K562 (cell line): ENCODE measurements at regions not wholly inside any gene's neighbourhood (a gene's known extent, or its start where the extent isn't known, plus 50 kb on each side); places are given as distances from the start of the nearest gene placed in this dataset.

Source experiments
- CBX8 ChIP-seq: fragments of 200-600 bp; sonication (generic); IDR thresholded peaks from 2 replicates; pipeline ENCODE4 v1.6.1; 2012; ENCODE audit warnings: borderline replicate concordance, mixed run types, low read depth, mild to moderate bottlenecking, moderate library complexity, mixed read lengths, low read length, control low read depth, inconsistent platforms; ENCODE audit not compliant: poor library complexity, severe bottlenecking; ENCODE audit errors: extremely low read depth
- CREB1 ChIP-seq, 2 experiments: sonication (generic) in 1 of 2; formaldehyde crosslinking in 1 of 2; IDR thresholded peaks; 2 replicates each; pipeline versions ENCODE4 v1.6.1 to v1.8.0; 2012 to 2022; ENCODE audit warnings: inconsistent platforms in 1 of 2, mild to moderate bottlenecking in 1 of 2, missing genetic modification reagents in 1 of 2, moderate library complexity in 1 of 2
- CTBP1 ChIP-seq: fragments of 450-650 bp; IDR thresholded peaks from 2 replicates; pipeline ENCODE4 v1.6.1; 2016; ENCODE audit warnings: borderline replicate concordance
- CTCF ChIP-seq, 3 experiments: IDR thresholded peaks in 2 of 3; conservative IDR thresholded peaks in 1 of 3; 2 replicates each; pipeline ENCODE4 v1.5.1; 2011 to 2012; ENCODE audit warnings: low read length in 3 of 3, mild to moderate bottlenecking in 3 of 3, control low read depth in 2 of 3, improper control_type of control experiment in 1 of 3, inconsistent platforms in 1 of 3, low read depth in 1 of 3, mixed read lengths in 1 of 3, moderate library complexity in 1 of 3; ENCODE audit not compliant: insufficient read depth in 2 of 3
- E2F8 ChIP-seq: fragments of 450-650 bp; IDR thresholded peaks from 2 replicates; pipeline ENCODE4 v1.7.1; 2018; ENCODE audit warnings: mild to moderate bottlenecking, low read depth; ENCODE audit not compliant: partially characterized antibody
- ESRRA ChIP-seq: fragments of 450-650 bp; IDR thresholded peaks from 2 replicates; pipeline ENCODE4 v1.6.1; 2014; ENCODE audit warnings: low read depth, mild to moderate bottlenecking, moderate library complexity, borderline replicate concordance
- EZH2 ChIP-seq: IDR thresholded peaks from 2 replicates; pipeline ENCODE4 v1.6.1; 2012; ENCODE audit warnings: low read depth, mild to moderate bottlenecking, inconsistent platforms, low read length, borderline replicate concordance
- NFRKB ChIP-seq: fragments of 450-650 bp; IDR thresholded peaks from 2 replicates; pipeline ENCODE4 v1.6.1; 2016; ENCODE audit warnings: low read depth
- POLR2AphosphoS5 ChIP-seq: IDR thresholded peaks from 2 replicates; pipeline ENCODE4 v1.6.1; 2011; ENCODE audit warnings: mild to moderate bottlenecking, low read depth, low read length, moderate library complexity; ENCODE audit not compliant: control insufficient read depth, insufficient read depth
- RAD21 ChIP-seq, 2 experiments: fragments of 250-450 bp in 1 of 2; fragments of 450-650 bp in 1 of 2; sonication (Bioruptor Pico) in 1 of 2; formaldehyde crosslinking in 1 of 2; IDR thresholded peaks in 1 of 2; conservative IDR thresholded peaks in 1 of 2; 2 replicates each; pipeline versions ENCODE4 v1.4.0 to v1.8.0; 2020 to 2022; ENCODE audit warnings: mild to moderate bottlenecking in 2 of 2, moderate library complexity in 1 of 2
- TRIM24 ChIP-seq, 2 experiments: fragments of 450-650 bp; IDR thresholded peaks; 2 replicates each; pipeline ENCODE4 v1.6.1; 2016
- YY1 ChIP-seq, 3 experiments: IDR thresholded peaks; 2 replicates each; pipeline ENCODE4 v1.6.1; 2011; ENCODE audit warnings: low read length in 2 of 3, mild to moderate bottlenecking in 2 of 3, moderate library complexity in 2 of 3, borderline replicate concordance in 1 of 3, control low read depth in 1 of 3, low read depth in 1 of 3; ENCODE audit not compliant: insufficient read depth in 3 of 3, insufficient replicate concordance in 2 of 3, control insufficient read depth in 1 of 3, insufficient read length in 1 of 3; ENCODE audit errors: extremely low read depth in 1 of 3
- ZNF232 ChIP-seq: sonication (generic); formaldehyde crosslinking; IDR thresholded peaks from 2 replicates; pipeline ENCODE4 v1.8.0; 2022; ENCODE audit warnings: mild to moderate bottlenecking, missing genetic modification reagents

- TF ChIP-seq ZNF232 (CRISPR knock-in tag) (no peak), E2F8 (no peak), CTCF (IDR thresholded peaks at IDR 0.05 in 2 of 3, conservative IDR thresholded peaks at IDR 0.05 in 1 of 3; ENCODE audit: insufficient read depth in 2 of 3, low read depth in 1 of 3, low read length in 3 of 3) (no peak), YY1 (IDR thresholded peaks at IDR 0.05; ENCODE audit: borderline replicate concordance in 1 of 3, control insufficient read depth in 1 of 3, extremely low read depth in 1 of 3, insufficient read depth in 3 of 3, insufficient read length in 1 of 3, insufficient replicate concordance in 2 of 3, low read depth in 1 of 3, low read length in 2 of 3) (no peak), CBX8 (no peak), ESRRA (no peak), CTBP1 (no peak), POLR2AphosphoS5 (no peak), TRIM24 (IDR thresholded peaks at IDR 0.05) (no peak), CREB1 (IDR thresholded peaks at IDR 0.05) (no peak), CREB1 (CRISPR knock-in tag; IDR thresholded peaks at IDR 0.05) (no peak), EZH2 (no peak), NFRKB (no peak), RAD21 (CRISPR knock-in tag; conservative IDR thresholded peaks at IDR 0.05 in 1 of 2, IDR thresholded peaks at IDR 0.05 in 1 of 2) (no peak)
These were observed 735.1 kb upstream of the DIAPH2 start for GRCh38 chrX:95949588-95949987.
